HEK293 (cell line): ENCODE measurements at regions not wholly inside any gene's neighbourhood (a gene's known extent, or its start where the extent isn't known, plus 50 kb on each side); places are given as distances from the start of the nearest gene placed in this dataset.

Experiments
- ZNF311 ChIP-seq: fragments of 450-650 bp; formaldehyde crosslinking; IDR thresholded peaks from 2 replicates; pipeline ENCODE4 v1.5.1; 2017; ENCODE audit warnings: missing biosample characterization, missing genetic modification characterization, borderline replicate concordance
- ZNF544 ChIP-seq: fragments of 450-650 bp; formaldehyde crosslinking; IDR thresholded peaks from 2 replicates; pipeline ENCODE4 v1.5.0; 2017; ENCODE audit warnings: missing biosample characterization, missing genetic modification characterization
- ZNF654 ChIP-seq: fragments of 450-650 bp; formaldehyde crosslinking; IDR thresholded peaks from 2 replicates; pipeline ENCODE4 v1.5.1; 2016; ENCODE audit warnings: low read depth, missing biosample characterization, missing genetic modification characterization
- TF ChIP-seq, protein P1 (sequence below): fragments of 450-650 bp; formaldehyde crosslinking; IDR thresholded peaks from 2 replicates; pipeline ENCODE4 v1.5.1; 2016; ENCODE audit warnings: missing biosample characterization, missing genetic modification characterization
- TF ChIP-seq, protein P2 (sequence below): fragments of 450-650 bp; formaldehyde crosslinking; IDR thresholded peaks from 2 replicates; pipeline ENCODE4 v1.5.1; 2016; ENCODE audit warnings: missing biosample characterization, missing genetic modification characterization
- TF ChIP-seq, protein P3 (sequence below): fragments of 450-650 bp; IDR thresholded peaks from 2 replicates; pipeline ENCODE4 v1.5.1; 2018; ENCODE audit warnings: missing biosample characterization, missing genetic modification characterization

DNA sequence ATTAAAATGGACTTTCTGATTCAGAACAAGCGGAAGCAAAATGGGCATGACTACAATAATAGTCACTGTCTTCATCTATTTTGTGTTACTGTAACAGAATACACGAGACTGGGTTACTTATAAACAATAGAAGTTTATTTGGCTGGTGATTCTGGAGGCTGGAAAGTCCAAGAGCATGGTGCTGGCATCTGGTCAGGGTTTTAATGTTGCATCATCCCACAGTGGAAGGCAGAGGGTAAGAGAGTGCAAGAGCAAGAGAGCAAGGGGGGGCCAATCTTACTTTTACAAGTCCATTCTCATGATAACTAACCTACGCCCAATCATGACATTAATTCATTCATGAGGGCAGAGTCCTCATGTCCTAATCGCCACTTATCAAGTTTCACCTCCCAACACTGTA is 189.2 kb downstream of the TOX3 start:
- TF ChIP-seq, protein P1, sequence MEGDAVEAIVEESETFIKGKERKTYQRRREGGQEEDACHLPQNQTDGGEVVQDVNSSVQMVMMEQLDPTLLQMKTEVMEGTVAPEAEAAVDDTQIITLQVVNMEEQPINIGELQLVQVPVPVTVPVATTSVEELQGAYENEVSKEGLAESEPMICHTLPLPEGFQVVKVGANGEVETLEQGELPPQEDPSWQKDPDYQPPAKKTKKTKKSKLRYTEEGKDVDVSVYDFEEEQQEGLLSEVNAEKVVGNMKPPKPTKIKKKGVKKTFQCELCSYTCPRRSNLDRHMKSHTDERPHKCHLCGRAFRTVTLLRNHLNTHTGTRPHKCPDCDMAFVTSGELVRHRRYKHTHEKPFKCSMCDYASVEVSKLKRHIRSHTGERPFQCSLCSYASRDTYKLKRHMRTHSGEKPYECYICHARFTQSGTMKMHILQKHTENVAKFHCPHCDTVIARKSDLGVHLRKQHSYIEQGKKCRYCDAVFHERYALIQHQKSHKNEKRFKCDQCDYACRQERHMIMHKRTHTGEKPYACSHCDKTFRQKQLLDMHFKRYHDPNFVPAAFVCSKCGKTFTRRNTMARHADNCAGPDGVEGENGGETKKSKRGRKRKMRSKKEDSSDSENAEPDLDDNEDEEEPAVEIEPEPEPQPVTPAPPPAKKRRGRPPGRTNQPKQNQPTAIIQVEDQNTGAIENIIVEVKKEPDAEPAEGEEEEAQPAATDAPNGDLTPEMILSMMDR (tag by site-specific recombination), result no peak
- TF ChIP-seq, protein P2, sequence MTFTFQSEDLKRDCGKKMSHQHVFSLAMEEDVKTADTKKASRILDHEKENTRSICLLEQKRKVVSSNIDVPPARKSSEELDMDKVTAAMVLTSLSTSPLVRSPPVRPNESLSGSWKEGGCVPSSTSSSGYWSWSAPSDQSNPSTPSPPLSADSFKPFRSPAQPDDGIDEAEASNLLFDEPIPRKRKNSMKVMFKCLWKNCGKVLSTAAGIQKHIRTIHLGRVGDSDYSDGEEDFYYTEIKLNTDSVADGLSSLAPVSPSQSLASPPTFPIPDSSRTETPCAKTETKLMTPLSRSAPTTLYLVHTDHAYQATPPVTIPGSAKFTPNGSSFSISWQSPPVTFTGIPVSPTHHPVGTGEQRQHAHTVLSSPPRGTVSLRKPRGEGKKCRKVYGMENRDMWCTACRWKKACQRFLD, result no peak
- TF ChIP-seq, protein P3, sequence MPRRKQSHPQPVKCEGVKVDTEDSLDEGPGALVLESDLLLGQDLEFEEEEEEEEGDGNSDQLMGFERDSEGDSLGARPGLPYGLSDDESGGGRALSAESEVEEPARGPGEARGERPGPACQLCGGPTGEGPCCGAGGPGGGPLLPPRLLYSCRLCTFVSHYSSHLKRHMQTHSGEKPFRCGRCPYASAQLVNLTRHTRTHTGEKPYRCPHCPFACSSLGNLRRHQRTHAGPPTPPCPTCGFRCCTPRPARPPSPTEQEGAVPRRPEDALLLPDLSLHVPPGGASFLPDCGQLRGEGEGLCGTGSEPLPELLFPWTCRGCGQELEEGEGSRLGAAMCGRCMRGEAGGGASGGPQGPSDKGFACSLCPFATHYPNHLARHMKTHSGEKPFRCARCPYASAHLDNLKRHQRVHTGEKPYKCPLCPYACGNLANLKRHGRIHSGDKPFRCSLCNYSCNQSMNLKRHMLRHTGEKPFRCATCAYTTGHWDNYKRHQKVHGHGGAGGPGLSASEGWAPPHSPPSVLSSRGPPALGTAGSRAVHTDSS (tag by site-specific recombination), result no peak
- TF ChIP-seq ZNF311 (no peak), ZNF654 (no peak), ZNF544 (tag by site-specific recombination) (no peak)
